Activated CD8-positive, alpha-beta T cell treated with anti-CD3 and anti-CD28 coated beads, Interleukin-2, amount 10 ng/mL, durations not matched to agents 7 days and 5 days (primary cell): ENCODE measurements at regions not wholly inside any gene's neighbourhood (a gene's known extent, or its start where the extent isn't known, plus 50 kb on each side); places are given as distances from the start of the nearest gene placed in this dataset.

Experiments used
- ATAC-seq: fragments of 150-1000 bp; cut with Tn5 transposase; one replicate; pipeline ENCODE4 v1.10.0; 2021; ENCODE audit warnings: moderate library complexity
- CTCF ChIA-PET: fragments of 350-600 bp; sonication (Branson Sonifier 250); formaldehyde crosslinking; loops from one replicate; lab custom pipeline; 2021; ENCODE audit warnings: antibody characterized with exemption; lab: Charles Lee
- POLR2A ChIA-PET: fragments of 350-600 bp; sonication (Branson Sonifier 250); formaldehyde crosslinking; loops from one replicate; lab custom pipeline; 2021; ENCODE audit warnings: antibody characterized with exemption; lab: Charles Lee
- DNase-seq: peaks from one replicate; pipeline ENCODE4 v3.0.0-alpha.2; 2020
- H3K27ac Mint-ChIP-seq: one replicate; pipeline ENCODE4 v1.8.0; 2021; ENCODE audit warnings: mild to moderate bottlenecking, mixed read lengths
- H3K27me3 Mint-ChIP-seq: one replicate; pipeline ENCODE4 v1.8.0; 2021; ENCODE audit warnings: low read depth, mixed read lengths
- H3K36me3 Mint-ChIP-seq: one replicate; pipeline ENCODE4 v1.8.0; 2021; ENCODE audit warnings: low read depth, mixed read lengths
- H3K4me1 Mint-ChIP-seq: one replicate; pipeline ENCODE4 v1.8.0; 2021; ENCODE audit warnings: low read depth, mixed read lengths
- H3K4me3 Mint-ChIP-seq: one replicate; pipeline ENCODE4 v1.8.0; 2021; ENCODE audit warnings: mild to moderate bottlenecking, mixed read lengths
- H3K9me3 Mint-ChIP-seq: one replicate; pipeline ENCODE4 v1.8.0; 2022; ENCODE audit warnings: mixed read lengths; ENCODE audit not compliant: insufficient read depth

GRCh38 chr4:66842026-66842723 lies 703.1 kb downstream of the CENPC start:
- Mint-ChIP-seq H3K27ac (no peak overlapping the region), H3K36me3 (no peaks in the 10 kb centered on the region), H3K4me3 (no peak overlapping the region), H3K9me3 (peaks cover 13% of the 10 kb centered on the region), H3K27me3 (no peaks in the 10 kb centered on the region), H3K4me1 (no peaks in the 10 kb centered on the region)
- ATAC-seq (no peak), DNase-seq (no peak)
- ChIA-PET POLR2A (no interaction called here), CTCF (no interaction called here)

- Mint-ChIP-seq H3K27me3 (no peaks in the 10 kb centered on the region), H3K4me1 (no peaks in the 10 kb centered on the region), H3K9me3 (peaks cover 10% of the 10 kb centered on the region), H3K27ac (no peak overlapping the region), H3K36me3 (no peaks in the 10 kb centered on the region), H3K4me3 (no peak overlapping the region)
- ATAC-seq, result no peak
- no peak for DNase-seq
- POLR2A ChIA-PET, result no interaction called here
- CTCF ChIA-PET, result no interaction called here
These were observed 705.1 kb downstream of the CENPC start for GRCh38 chr4:66840178-66840577.

DNA sequence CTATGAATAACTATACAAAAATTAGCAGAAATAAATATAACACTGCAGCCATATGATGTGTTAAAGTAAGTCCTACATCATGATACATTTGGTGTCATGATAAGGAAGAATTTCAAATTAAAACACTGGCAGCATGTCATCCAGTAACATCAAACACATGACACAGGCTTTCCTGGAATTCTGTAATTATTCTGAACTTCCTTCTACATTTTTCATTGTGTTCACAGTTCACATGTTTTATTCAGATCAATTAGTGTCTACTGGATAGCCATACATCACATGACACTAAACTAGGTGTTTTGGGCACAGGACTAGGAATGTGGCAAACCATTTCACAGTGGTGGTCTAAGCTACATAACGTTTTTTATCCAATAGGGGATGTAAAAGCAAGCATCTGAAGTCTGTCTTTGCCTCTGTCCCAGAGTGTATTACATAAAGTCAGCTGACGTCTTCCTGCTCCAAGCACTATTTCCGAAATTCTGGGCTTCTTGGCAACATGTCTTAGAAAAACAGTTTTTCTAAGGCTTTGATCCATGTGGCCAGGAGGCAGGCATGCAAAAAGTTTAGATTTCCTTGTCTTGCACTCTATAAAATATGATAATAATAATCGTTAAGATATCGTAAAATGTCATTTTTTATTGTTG lies 707.9 kb downstream of the CENPC start:
- ATAC-seq, result no peak
- Mint-ChIP-seq H3K27me3 (no peaks in the 10 kb centered on the region), H3K9me3 (peaks cover 10% of the 10 kb centered on the region)

DNA sequence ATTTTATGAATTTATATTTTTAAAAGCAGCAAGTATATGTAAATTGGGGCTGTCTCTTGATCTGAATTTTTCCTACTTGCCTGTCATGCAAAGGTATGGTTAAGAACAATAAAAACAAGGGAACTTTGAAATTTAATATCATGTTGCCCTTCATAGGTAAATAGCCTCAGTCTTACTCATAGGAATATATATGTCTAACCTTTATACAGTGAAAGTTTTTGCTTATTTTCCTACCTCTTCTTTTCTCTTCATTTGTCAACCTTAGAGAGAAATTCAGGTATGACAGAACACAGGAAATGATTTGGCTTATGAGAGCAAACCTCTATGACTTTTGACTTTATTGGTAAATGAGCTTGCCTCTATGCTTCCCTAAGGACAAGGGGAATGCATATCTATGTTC lies 716.0 kb downstream of the CENPC start:
- Mint-ChIP-seq H3K9me3 (peaks cover 5% of the 10 kb centered on the region), H3K27me3 (no peaks in the 10 kb centered on the region), H3K36me3 (no peaks in the 10 kb centered on the region), H3K4me3 (no peak overlapping the region), H3K4me1 (no peaks in the 10 kb centered on the region), H3K27ac (no peak overlapping the region)
- ChIA-PET CTCF (no interaction called here), POLR2A (no interaction called here)
- no peak for ATAC-seq
- no peak for DNase-seq

More for the DNA sequence above, 707.9 kb downstream of the CENPC start:
- POLR2A ChIA-PET, result no interaction called here
- DNase-seq, result no peak
- no peaks in the 10 kb centered on the region for H3K36me3 Mint-ChIP-seq
- CTCF ChIA-PET, result no interaction called here
- no peak overlapping the region for H3K27ac Mint-ChIP-seq
- H3K4me3 Mint-ChIP-seq, result no peak overlapping the region
- H3K4me1 Mint-ChIP-seq, result no peaks in the 10 kb centered on the region

DNA sequence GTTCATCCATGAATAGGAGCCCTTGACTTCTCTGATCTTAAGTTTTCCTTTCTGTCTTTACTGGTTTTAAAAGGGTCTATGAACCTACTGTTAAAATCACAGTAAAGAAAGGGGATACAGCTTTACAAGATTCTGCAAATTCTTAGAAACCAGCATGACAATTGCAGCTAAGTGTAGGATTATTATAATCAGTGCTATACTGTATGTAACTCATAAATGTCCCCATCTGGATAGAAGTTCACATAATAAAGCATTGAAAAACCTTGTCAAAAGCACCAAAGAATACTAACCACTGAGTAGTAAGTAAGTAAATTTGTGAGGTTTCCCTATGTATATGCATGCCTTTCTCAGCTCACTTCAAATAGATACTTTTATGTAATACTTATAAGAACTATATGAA lies 724.6 kb downstream of the CENPC start:
- Mint-ChIP-seq H3K27me3 (no peaks in the 10 kb centered on the region), H3K4me3 (no peak overlapping the region), H3K36me3 (no peaks in the 10 kb centered on the region), H3K4me1 (no peaks in the 10 kb centered on the region), H3K27ac (no peak overlapping the region), H3K9me3 (peaks cover 4% of the 10 kb centered on the region)
- ChIA-PET POLR2A (no interaction called here), CTCF (no interaction called here)
- ATAC-seq (no peak), DNase-seq (no peak)

DNA sequence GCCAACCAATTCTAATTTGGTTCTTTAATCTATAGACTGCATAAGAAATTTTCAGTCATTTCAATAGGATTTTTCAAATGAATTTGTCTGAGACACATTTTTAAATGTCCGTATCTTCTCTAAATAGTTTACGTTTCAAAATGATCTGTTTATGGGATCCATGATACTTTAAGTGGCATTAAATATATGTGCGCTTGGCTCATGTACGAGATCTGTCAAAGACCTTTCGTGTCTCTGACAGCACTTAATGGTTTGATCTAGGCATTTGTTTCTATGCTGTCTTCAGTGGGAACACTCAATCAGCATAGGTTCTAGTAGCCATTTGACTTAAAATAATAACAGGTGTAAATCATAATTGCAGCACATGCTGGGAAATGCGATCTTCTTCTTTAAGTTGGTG lies 731.0 kb downstream of the CENPC start:
- DNase-seq, result no peak
- Mint-ChIP-seq H3K4me3 (no peak overlapping the region), H3K36me3 (no peaks in the 10 kb centered on the region), H3K9me3 (no peaks in the 10 kb centered on the region), H3K4me1 (no peaks in the 10 kb centered on the region), H3K27ac (no peak overlapping the region), H3K27me3 (no peaks in the 10 kb centered on the region)
- ATAC-seq, result no peak
- CTCF ChIA-PET, result no interaction called here
- POLR2A ChIA-PET, result no interaction called here

DNA sequence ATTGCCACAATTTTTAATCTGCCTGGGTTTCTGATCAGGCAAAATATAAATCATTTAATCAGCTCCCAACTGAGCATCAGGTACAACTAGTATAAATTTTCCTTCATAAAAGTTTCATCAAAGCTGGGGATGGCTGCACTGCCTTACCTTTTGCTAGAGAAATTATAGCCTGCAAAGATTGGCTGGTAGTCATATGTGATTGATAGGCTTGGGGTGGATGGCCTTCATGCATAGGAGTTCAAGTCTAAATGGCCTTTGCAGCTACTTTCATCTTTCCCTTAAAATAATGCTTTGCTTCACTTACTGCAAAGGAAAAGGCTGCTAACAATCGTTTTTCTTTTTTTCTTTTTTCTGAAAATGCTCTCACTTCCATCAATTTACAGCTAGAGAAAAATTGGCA lies 739.7 kb downstream of the CENPC start:
- CTCF ChIA-PET, result no interaction called here
- no peak for DNase-seq
- H3K4me3 Mint-ChIP-seq, result no peak overlapping the region
- H3K27me3 Mint-ChIP-seq, result no peaks in the 10 kb centered on the region
- no peak overlapping the region for H3K27ac Mint-ChIP-seq
- POLR2A ChIA-PET, result no interaction called here
- ATAC-seq, result no peak
- H3K9me3 Mint-ChIP-seq, result no peaks in the 10 kb centered on the region
- no peaks in the 10 kb centered on the region for H3K36me3 Mint-ChIP-seq
- no peaks in the 10 kb centered on the region for H3K4me1 Mint-ChIP-seq

DNA sequence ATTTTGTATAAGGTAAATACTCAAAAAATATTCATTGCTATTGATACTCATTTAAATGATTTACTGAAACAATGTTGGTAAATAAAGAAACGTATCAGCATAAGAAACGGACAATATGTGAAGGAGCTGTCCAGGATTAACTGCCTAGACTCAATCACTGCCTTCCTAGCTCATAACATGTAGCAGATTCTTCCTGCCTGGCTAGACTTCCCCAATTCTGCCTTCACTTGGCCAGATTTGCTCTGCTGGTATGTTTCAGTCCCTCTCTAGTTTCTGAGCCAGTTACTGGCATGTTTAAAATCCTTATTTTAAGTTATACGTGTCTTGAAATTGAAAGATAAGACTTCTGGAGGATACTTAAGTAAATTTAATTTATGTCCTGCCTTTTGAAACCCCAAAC lies 740.3 kb downstream of the CENPC start:
- Mint-ChIP-seq H3K36me3 (no peaks in the 10 kb centered on the region), H3K27me3 (no peaks in the 10 kb centered on the region), H3K27ac (no peak overlapping the region), H3K4me1 (no peaks in the 10 kb centered on the region), H3K9me3 (no peaks in the 10 kb centered on the region), H3K4me3 (no peak overlapping the region)
- ChIA-PET CTCF (no interaction called here), POLR2A (no interaction called here)
- ATAC-seq (no peak), DNase-seq (no peak)

GRCh38 chr4:66797608-66798007 lies 747.7 kb downstream of the CENPC start:
- Mint-ChIP-seq H3K36me3 (no peaks in the 10 kb centered on the region), H3K4me1 (no peaks in the 10 kb centered on the region), H3K9me3 (no peaks in the 10 kb centered on the region), H3K27ac (no peak overlapping the region), H3K4me3 (no peak overlapping the region), H3K27me3 (no peaks in the 10 kb centered on the region)
- ChIA-PET POLR2A (no interaction called here), CTCF (no interaction called here)
- ATAC-seq, result no peak
- DNase-seq, result no peak

GRCh38 chr4:66795724-66796123 lies 749.6 kb downstream of the CENPC start:
- Mint-ChIP-seq H3K36me3 (no peaks in the 10 kb centered on the region), H3K4me3 (no peak overlapping the region), H3K9me3 (no peaks in the 10 kb centered on the region), H3K27ac (no peak overlapping the region), H3K4me1 (no peaks in the 10 kb centered on the region), H3K27me3 (no peaks in the 10 kb centered on the region)
- no peak for DNase-seq
- ChIA-PET CTCF (no interaction called here), POLR2A (no interaction called here)
- ATAC-seq, result no peak

- no peak for ATAC-seq
- Mint-ChIP-seq H3K27me3 (no peaks in the 10 kb centered on the region), H3K4me1 (no peaks in the 10 kb centered on the region), H3K27ac (no peak overlapping the region), H3K9me3 (no peaks in the 10 kb centered on the region), H3K4me3 (no peak overlapping the region), H3K36me3 (no peaks in the 10 kb centered on the region)
- ChIA-PET CTCF (no interaction called here), POLR2A (no interaction called here)
- DNase-seq, result no peak
These were observed 750.8 kb downstream of the CENPC start for GRCh38 chr4:66794390-66795034.

DNA sequence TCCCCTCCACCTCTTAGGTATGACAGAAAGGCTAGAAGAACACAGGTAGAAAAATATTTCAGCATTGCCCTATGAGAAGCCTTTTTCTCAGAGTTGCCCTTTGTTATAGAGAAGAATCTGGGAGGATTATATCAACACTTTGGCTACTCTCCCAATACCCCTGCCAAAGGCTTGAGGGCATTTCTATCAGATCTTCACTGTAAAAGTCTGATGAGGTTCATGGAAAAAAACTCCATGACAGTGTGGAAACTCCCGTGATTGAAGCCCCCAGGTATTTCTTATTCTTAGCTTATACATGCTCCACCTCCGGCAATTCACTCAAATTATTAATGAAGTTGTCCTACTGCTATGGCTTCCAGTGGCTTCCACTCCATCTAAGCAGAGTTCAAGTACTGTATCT lies 753.6 kb downstream of the CENPC start:
- Mint-ChIP-seq H3K36me3 (no peaks in the 10 kb centered on the region), H3K27ac (no peak overlapping the region), H3K27me3 (no peaks in the 10 kb centered on the region), H3K9me3 (no peaks in the 10 kb centered on the region), H3K4me1 (no peaks in the 10 kb centered on the region), H3K4me3 (no peak overlapping the region)
- ChIA-PET CTCF (no interaction called here), POLR2A (no interaction called here)
- DNase-seq (no peak), ATAC-seq (no peak)
